H1 (cell line): ENCODE measurements at regions not wholly inside any gene's neighbourhood (a gene's known extent, or its start where the extent isn't known, plus 50 kb on each side); places are given as distances from the start of the nearest gene placed in this dataset.
"Not testable (repeated sequence)": the region's sequence is repeated elsewhere in the genome, so short reads cannot be mapped to it uniquely, and the experiment has no call there.

Experiments
- CTCF ChIA-PET: fragments of 300-600 bp; sonication (Branson Sonifier 250); formaldehyde crosslinking; loops from one replicate; lab custom pipeline; 2021; ENCODE audit not compliant: partially characterized antibody; lab: Charles Lee
- POLR2A ChIA-PET: fragments of 300-600 bp; sonication (Branson Sonifier 250); formaldehyde crosslinking; loops from one replicate; lab custom pipeline; 2021; ENCODE audit warnings: inconsistent platforms; ENCODE audit not compliant: partially characterized antibody; lab: Charles Lee
- DNase-seq, 2 experiments: peaks; one replicate each; pipeline versions ENCODE4 v3.0.0 to v3.0.0-alpha.2; 2010 to 2022; ENCODE audit warnings: low spot score in 2 of 2, low read depth in 1 of 2, mixed read lengths in 1 of 2
- FAIRE-seq: peaks from 2 replicates; lab custom pipeline; 2011; peaks lifted over from hg19 to GRCh38; lab: Jason Lieb, UNC
- H2AFZ ChIP-seq: 2 replicates; pipeline ENCODE4 v1.8.1; 2012; ENCODE audit warnings: low read length, inconsistent platforms
- H2AK5ac ChIP-seq: 2 replicates; pipeline ENCODE4 v1.6.1; 2013; ENCODE audit warnings: low read depth, low read length
- H2BK120ac ChIP-seq: replicated peaks from 2 replicates; pipeline ENCODE3; 2013; ENCODE audit warnings: low read depth, low read length, inconsistent platforms
- H2BK12ac ChIP-seq: 2 replicates; pipeline ENCODE4 v1.6.1; 2013; ENCODE audit warnings: low read depth, low read length
- H2BK15ac ChIP-seq: 2 replicates; pipeline ENCODE4 v1.6.1; 2013; ENCODE audit warnings: low read length
- H2BK20ac ChIP-seq: 2 replicates; pipeline ENCODE4 v1.6.1; 2013; ENCODE audit warnings: low read length
- H2BK5ac ChIP-seq: 2 replicates; pipeline ENCODE4 v1.6.1; 2013; ENCODE audit warnings: low read depth, low read length
- H3K14ac ChIP-seq: 2 replicates; pipeline ENCODE4 v1.6.1; 2013; ENCODE audit warnings: inconsistent platforms; ENCODE audit not compliant: insufficient read length
- H3K18ac ChIP-seq: 2 replicates; pipeline ENCODE4 v1.6.1; 2013; ENCODE audit warnings: low read length; ENCODE audit errors: extremely low read depth
- H3K23ac ChIP-seq: 2 replicates; pipeline ENCODE4 v1.6.1; 2013; ENCODE audit warnings: inconsistent platforms; ENCODE audit not compliant: insufficient read length
- H3K23me2 ChIP-seq: 2 replicates; pipeline ENCODE4 v1.6.1; 2013; ENCODE audit warnings: low read depth, low read length
- H3K27ac ChIP-seq: 2 replicates; pipeline ENCODE4 v1.6.1; 2011; ENCODE audit warnings: low read depth, low read length, inconsistent platforms
- H3K27me3 ChIP-seq, 4 experiments: replicated peaks in 1 of 4; 1 replicate in 1 of 4; 2 replicates in 3 of 4; pipeline versions ENCODE4 v1.6.1 to v1.8.1; 2011 to 2013; ENCODE audit warnings: low read length in 3 of 4, mild to moderate bottlenecking in 3 of 4, inconsistent platforms in 2 of 4, mixed read lengths in 2 of 4, moderate library complexity in 1 of 4; ENCODE audit not compliant: control insufficient read depth in 3 of 4, insufficient read depth in 3 of 4; ENCODE audit errors: extremely low read depth in 1 of 4
- H3K36me3 ChIP-seq, 4 experiments: 2 replicates each; pipeline versions ENCODE4 v1.6.1 to v1.8.1; 2011 to 2013; ENCODE audit warnings: mild to moderate bottlenecking in 4 of 4, low read length in 3 of 4, moderate library complexity in 2 of 4, control low read depth in 1 of 4, inconsistent platforms in 1 of 4; ENCODE audit not compliant: insufficient read depth in 4 of 4, control insufficient read depth in 2 of 4
- H3K4ac ChIP-seq: replicated peaks from 2 replicates; pipeline ENCODE3; 2013; ENCODE audit warnings: low read length, low read depth, mixed read lengths, inconsistent platforms; ENCODE audit not compliant: insufficient read length
- H3K4me1 ChIP-seq, 4 experiments: replicated peaks in 1 of 4; 1 replicate in 1 of 4; 2 replicates in 3 of 4; pipeline versions ENCODE4 v1.6.1 to v1.8.1; 2011 to 2013; ENCODE audit warnings: low read length in 3 of 4, inconsistent platforms in 2 of 4, mixed read lengths in 1 of 4; ENCODE audit not compliant: insufficient read depth in 4 of 4, control insufficient read depth in 3 of 4
- H3K4me2 ChIP-seq, 2 experiments: 2 replicates each; pipeline versions ENCODE4 v1.6.1 to v1.8.1; 2011 to 2013; ENCODE audit warnings: low read depth in 2 of 2, low read length in 2 of 2, control low read depth in 1 of 2, inconsistent platforms in 1 of 2, mild to moderate bottlenecking in 1 of 2; ENCODE audit not compliant: insufficient read depth in 1 of 2
- H3K4me3 ChIP-seq, 4 experiments: fragments of 200-600, 300-600 bp in 1 of 4; sonication (generic), shearing (Covaris generic), sonication (Bioruptor Twin) in 1 of 4; 2 replicates each; pipeline versions ENCODE4 v1.5.1 to v1.8.1; 2011 to 2016; ENCODE audit warnings: low read length in 4 of 4, low read depth in 3 of 4, control low read depth in 2 of 4, inconsistent platforms in 2 of 4, mild to moderate bottlenecking in 2 of 4, mixed read lengths in 1 of 4, moderate library complexity in 1 of 4; ENCODE audit not compliant: insufficient read depth in 2 of 4; ENCODE audit errors: extremely low read depth in 1 of 4
- H3K56ac ChIP-seq: replicated peaks from 2 replicates; pipeline ENCODE3; 2013; ENCODE audit warnings: low read depth, mild to moderate bottlenecking, mixed read lengths, low read length, inconsistent platforms; ENCODE audit not compliant: insufficient read length
- H3K79me1 ChIP-seq: 2 replicates; pipeline ENCODE4 v1.6.1; 2013; ENCODE audit warnings: low read depth, low read length, control low read depth
- H3K79me2 ChIP-seq, 2 experiments: 2 replicates each; pipeline versions ENCODE4 v1.6.1 to v1.8.1; 2012 to 2013; ENCODE audit warnings: low read length in 2 of 2, mild to moderate bottlenecking in 2 of 2, inconsistent platforms in 1 of 2; ENCODE audit not compliant: insufficient read depth in 2 of 2, control insufficient read depth in 1 of 2
- H3K9ac ChIP-seq, 4 experiments: replicated peaks in 1 of 4; 1 replicate in 1 of 4; 2 replicates in 3 of 4; pipeline versions ENCODE4 v1.6.1 to v1.8.1; 2011 to 2013; ENCODE audit warnings: low read depth in 3 of 4, low read length in 3 of 4, control low read depth in 2 of 4, mild to moderate bottlenecking in 2 of 4, moderate library complexity in 2 of 4, inconsistent platforms in 1 of 4; ENCODE audit errors: extremely low read depth in 1 of 4
- H3K9me3 ChIP-seq, 2 experiments: 2 replicates each; pipeline versions ENCODE4 v1.6.1 to v1.8.1; 2012 to 2013; ENCODE audit warnings: mild to moderate bottlenecking in 2 of 2, moderate library complexity in 2 of 2, control low read depth in 1 of 2, inconsistent platforms in 1 of 2, low read depth in 1 of 2, low read length in 1 of 2, mixed read lengths in 1 of 2; ENCODE audit not compliant: insufficient read depth in 2 of 2
- H4K20me1 ChIP-seq, 2 experiments: replicated peaks in 1 of 2; 2 replicates each; pipeline versions ENCODE3 to v1.8.1; 2011 to 2013; ENCODE audit warnings: inconsistent platforms in 2 of 2, low read length in 2 of 2, mild to moderate bottlenecking in 1 of 2; ENCODE audit not compliant: insufficient read depth in 2 of 2, control insufficient read depth in 1 of 2
- H4K5ac ChIP-seq: 2 replicates; pipeline ENCODE4 v1.6.1; 2013; ENCODE audit warnings: low read length, low read depth, mixed read lengths, inconsistent platforms; ENCODE audit not compliant: insufficient read length
- H4K8ac ChIP-seq: 2 replicates; pipeline ENCODE4 v1.8.0; 2013; ENCODE audit warnings: mild to moderate bottlenecking, moderate library complexity, low read length, inconsistent platforms; ENCODE audit not compliant: insufficient read depth; ENCODE audit errors: extremely low read depth
- H4K91ac ChIP-seq: replicated peaks from 2 replicates; pipeline ENCODE3; 2013; ENCODE audit warnings: low read length, mixed read lengths, inconsistent platforms; ENCODE audit not compliant: insufficient read length
- CBX8 ChIP-seq: fragments of 300-800, 300-1000 bp; sonication (generic); IDR thresholded peaks from 2 replicates; pipeline ENCODE4 v1.7.1; 2016; ENCODE audit warnings: low read depth, low read length, borderline replicate concordance
- TBP ChIP-seq: IDR thresholded peaks from 2 replicates; pipeline ENCODE4 v1.6.1; 2011; ENCODE audit warnings: low read depth, low read length, improper control_type of control experiment
- WGBS, 2 experiments: shearing (Covaris generic) in 1 of 2; methylation state at CpG; one replicate each; pipeline versions ENCODE4 v1.1.6 to v1.1.7; 2013 to 2015; ENCODE audit warnings: low lambda C conversion rate in 2 of 2, mixed read lengths in 2 of 2, inconsistent platforms in 1 of 2, low coverage in 1 of 2, missing lambda C conversion rate in 1 of 2; ENCODE audit not compliant: insufficient replicate concordance in 2 of 2, insufficient coverage in 1 of 2, insufficient read length in 1 of 2; ENCODE audit errors: extremely low coverage in 1 of 2, missing lambda C conversion rate in 1 of 2; 5-methylcytosine and 5-hydroxymethylcytosine counted together

- TF ChIP-seq TBP, result no peak
- no peak for TF ChIP-seq CBX8
- TF ChIP-seq, all 59 proteins: peak for 0
Measured at GRCh38 chr18:15005313-15006130, 257.6 kb downstream of the ANKRD30B start (continued).

GRCh38 chr18:15006616-15007015 lies 258.6 kb downstream of the ANKRD30B start:
- H2BK20ac ChIP-seq, H4K8ac ChIP-seq, H3K18ac ChIP-seq, POLR2A ChIA-PET, H4K91ac ChIP-seq, CTCF ChIA-PET, H3K14ac ChIP-seq, H3K23ac ChIP-seq, H2BK15ac ChIP-seq, H3K79me2 ChIP-seq, H4K5ac ChIP-seq, H4K20me1 ChIP-seq, H2AK5ac ChIP-seq, H3K4ac ChIP-seq, H2AFZ ChIP-seq, H3K36me3 ChIP-seq, DNase-seq, H3K4me3 ChIP-seq, H2BK12ac ChIP-seq, H3K27ac ChIP-seq, FAIRE-seq, H3K4me1 ChIP-seq, H2BK120ac ChIP-seq, H3K23me2 ChIP-seq, H3K9ac ChIP-seq, H3K79me1 ChIP-seq, H3K4me2 ChIP-seq, H2BK5ac ChIP-seq, H3K56ac ChIP-seq, H3K27me3 ChIP-seq: not testable (repeated sequence)
- peaks cover 20 to 58% of the 10 kb centered on the region in 2 experiments; a peak in 3 of 4 replicates for H3K9me3 ChIP-seq
- 80% methylated on average over 3 of the region's 3 CpGs; no CpG with 5 or more reads in 1 of the 2 experiments for WGBS, 2 experiments
